ENCODE measurements at regions not wholly inside any gene's neighbourhood (a gene's known extent, or its start where the extent isn't known, plus 50 kb on each side); places are given as distances from the start of the nearest gene placed in this dataset.
"Not testable (repeated sequence)": the region's sequence is repeated elsewhere in the genome, so short reads cannot be mapped to it uniquely, and the experiment has no call there.

GRCh38 chr9:30534896-30535295 lies 1849.5 kb upstream of the ACO1 start:
- Histone ChIP-seq H2AFZ (ENCODE audit: low read length) (no peak overlapping the region), H3K36me3 (ENCODE audit: insufficient read depth, low read length) (no peaks in the 10 kb centered on the region), H3K4me3 (ENCODE audit: low read length, poor library complexity, severe bottlenecking) (no peak overlapping the region), H4K20me1 (ENCODE audit: insufficient read depth, low read length, poor library complexity, severe bottlenecking) (no peaks in the 10 kb centered on the region), H3K4me2 (ENCODE audit: low read depth, low read length, poor library complexity, severe bottlenecking) (no peak overlapping the region), H3K27me3 (ENCODE audit: insufficient read depth, low read length, poor library complexity, severe bottlenecking) (no peaks in the 10 kb centered on the region), H3K9me3 (ENCODE audit: insufficient read depth, low read depth, low read length) (0 out of 2 replicates have a peak, but pooled peaks cover 6% of the 10 kb centered on the region), H3K9ac (ENCODE audit: low read depth, low read length, poor library complexity, severe bottlenecking) (no peak overlapping the region), H3K9me2 (replicated peaks; ENCODE audit: low read depth, low read length) (no peaks in the 10 kb centered on the region), H3F3A (ENCODE audit: low read depth) (no peaks in the 10 kb centered on the region), H3K4me1 (ENCODE audit: insufficient read depth, low read length, poor library complexity, severe bottlenecking) (no peaks in the 10 kb centered on the region), H3K79me2 (ENCODE audit: insufficient read depth, low read length) (no peaks in the 10 kb centered on the region)
- TF ChIP-seq CTCF (conservative IDR thresholded peaks at IDR 0.05; ENCODE audit: low read length) (no peak), EZH2phosphoT487 (IDR thresholded peaks at IDR 0.05; ENCODE audit: borderline replicate concordance) (no peak)

- no peaks in the 10 kb centered on the region for H3K27me3 ChIP-seq (ENCODE audit: insufficient read depth, low read length, poor library complexity, severe bottlenecking)
- H3K9ac ChIP-seq (ENCODE audit: low read depth, low read length, poor library complexity, severe bottlenecking): no peak overlapping the region
- no peaks in the 10 kb centered on the region for H3F3A ChIP-seq (ENCODE audit: low read depth)
- no peaks in the 10 kb centered on the region for H4K20me1 ChIP-seq (ENCODE audit: insufficient read depth, low read length, poor library complexity, severe bottlenecking)
- no peak overlapping the region for H2AFZ ChIP-seq (ENCODE audit: low read length)
- no peak overlapping the region for H3K4me2 ChIP-seq (ENCODE audit: low read depth, low read length, poor library complexity, severe bottlenecking)
- TF ChIP-seq EZH2phosphoT487 (IDR thresholded peaks at IDR 0.05; ENCODE audit: borderline replicate concordance): no peak
- TF ChIP-seq CTCF (conservative IDR thresholded peaks at IDR 0.05; ENCODE audit: low read length): no peak
- no peaks in the 10 kb centered on the region for H3K36me3 ChIP-seq (ENCODE audit: insufficient read depth, low read length)
- no peaks in the 10 kb centered on the region for H3K4me1 ChIP-seq (ENCODE audit: insufficient read depth, low read length, poor library complexity, severe bottlenecking)
- 0 out of 2 replicates have a peak, but pooled peaks cover 6% of the 10 kb centered on the region for H3K9me3 ChIP-seq (ENCODE audit: insufficient read depth, low read depth, low read length)
- H3K9me2 ChIP-seq (replicated peaks; ENCODE audit: low read depth, low read length): no peaks in the 10 kb centered on the region
- H3K79me2 ChIP-seq (ENCODE audit: insufficient read depth, low read length): no peaks in the 10 kb centered on the region
- H3K4me3 ChIP-seq (ENCODE audit: low read length, poor library complexity, severe bottlenecking): no peak overlapping the region
Observed at GRCh38 chr9:30536494-30536893, 1847.9 kb upstream of the ACO1 start.

- H2AFZ ChIP-seq (ENCODE audit: low read length); H3K4me2 ChIP-seq (ENCODE audit: low read depth, low read length, poor library complexity, severe bottlenecking); H3K27me3 ChIP-seq (ENCODE audit: insufficient read depth, low read length, poor library complexity, severe bottlenecking); H3F3A ChIP-seq (ENCODE audit: low read depth); H3K4me1 ChIP-seq (ENCODE audit: insufficient read depth, low read length, poor library complexity, severe bottlenecking); H3K9me3 ChIP-seq (ENCODE audit: insufficient read depth, low read depth, low read length); H3K36me3 ChIP-seq (ENCODE audit: insufficient read depth, low read length); H3K9me2 ChIP-seq (replicated peaks; ENCODE audit: low read depth, low read length); H4K20me1 ChIP-seq (ENCODE audit: insufficient read depth, low read length, poor library complexity, severe bottlenecking); H3K9ac ChIP-seq (ENCODE audit: low read depth, low read length, poor library complexity, severe bottlenecking); H3K79me2 ChIP-seq (ENCODE audit: insufficient read depth, low read length); H3K4me3 ChIP-seq (ENCODE audit: low read length, poor library complexity, severe bottlenecking): not testable (repeated sequence)
Observed at GRCh38 chr9:30539696-30540095, 1844.7 kb upstream of the ACO1 start.

GRCh38 chr9:30574355-30575151 lies 1809.9 kb upstream of the ACO1 start:
- no peak overlapping the region for H3K4me3 ChIP-seq (ENCODE audit: low read length, poor library complexity, severe bottlenecking)
- H3K4me2 ChIP-seq (ENCODE audit: low read depth, low read length, poor library complexity, severe bottlenecking): no peak overlapping the region
- no peaks in the 10 kb centered on the region for H3K4me1 ChIP-seq (ENCODE audit: insufficient read depth, low read length, poor library complexity, severe bottlenecking)
- no peaks in the 10 kb centered on the region for H3K9me2 ChIP-seq (replicated peaks; ENCODE audit: low read depth, low read length)
- H3K36me3 ChIP-seq (ENCODE audit: insufficient read depth, low read length): no peaks in the 10 kb centered on the region
- no peak overlapping the region for H2AFZ ChIP-seq (ENCODE audit: low read length)
- H3K27me3 ChIP-seq (ENCODE audit: insufficient read depth, low read length, poor library complexity, severe bottlenecking): no peaks in the 10 kb centered on the region
- H3K9me3 ChIP-seq (ENCODE audit: insufficient read depth, low read depth, low read length): no peaks in the 10 kb centered on the region
- H3K79me2 ChIP-seq (ENCODE audit: insufficient read depth, low read length): no peaks in the 10 kb centered on the region
- no peaks in the 10 kb centered on the region for H3F3A ChIP-seq (ENCODE audit: low read depth)
- no peak for TF ChIP-seq EZH2phosphoT487 (IDR thresholded peaks at IDR 0.05; ENCODE audit: borderline replicate concordance)
- TF ChIP-seq CTCF (conservative IDR thresholded peaks at IDR 0.05; ENCODE audit: low read length): no peak
- no peak overlapping the region for H3K9ac ChIP-seq (ENCODE audit: low read depth, low read length, poor library complexity, severe bottlenecking)
- no peaks in the 10 kb centered on the region for H4K20me1 ChIP-seq (ENCODE audit: insufficient read depth, low read length, poor library complexity, severe bottlenecking)

Data from Loucy (cell line).